Dermis microvascular lymphatic vessel endothelial cell (primary cell): ENCODE measurements at regions not wholly inside any gene's neighbourhood (a gene's known extent, or its start where the extent isn't known, plus 50 kb on each side); places are given as distances from the start of the nearest gene placed in this dataset.
A peak's percentile ranks its signal among the peaks of the same experiment; 100 is the strongest.

Experiments used
- DNase-seq, 2 donors: peaks; one replicate each; pipeline versions ENCODE4 v3.0.0 to v3.0.0-alpha.2; 2010; ENCODE audit warnings: low read depth in 2 of 2

DNA sequence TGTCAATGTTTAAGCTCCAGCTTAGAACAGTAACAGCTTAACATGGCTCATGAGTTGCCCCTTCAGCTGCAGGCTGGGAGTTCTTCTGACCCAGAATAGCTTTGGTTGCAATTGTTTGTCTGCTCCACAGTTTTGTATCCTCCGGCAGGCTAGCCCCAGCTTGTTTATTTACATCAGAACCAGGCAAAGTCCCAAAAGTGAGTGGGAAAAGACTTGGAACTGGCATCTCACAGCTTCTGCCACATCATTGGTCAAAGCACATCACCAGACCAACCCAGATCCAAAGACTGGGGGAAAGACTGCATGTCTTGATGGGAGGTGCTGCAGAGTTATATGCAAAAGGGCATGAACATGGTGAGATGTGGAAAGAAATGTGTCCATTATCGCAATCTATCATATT is 231.2 kb upstream of the CPEB2 start:
- no peak for DNase-seq

DNA sequence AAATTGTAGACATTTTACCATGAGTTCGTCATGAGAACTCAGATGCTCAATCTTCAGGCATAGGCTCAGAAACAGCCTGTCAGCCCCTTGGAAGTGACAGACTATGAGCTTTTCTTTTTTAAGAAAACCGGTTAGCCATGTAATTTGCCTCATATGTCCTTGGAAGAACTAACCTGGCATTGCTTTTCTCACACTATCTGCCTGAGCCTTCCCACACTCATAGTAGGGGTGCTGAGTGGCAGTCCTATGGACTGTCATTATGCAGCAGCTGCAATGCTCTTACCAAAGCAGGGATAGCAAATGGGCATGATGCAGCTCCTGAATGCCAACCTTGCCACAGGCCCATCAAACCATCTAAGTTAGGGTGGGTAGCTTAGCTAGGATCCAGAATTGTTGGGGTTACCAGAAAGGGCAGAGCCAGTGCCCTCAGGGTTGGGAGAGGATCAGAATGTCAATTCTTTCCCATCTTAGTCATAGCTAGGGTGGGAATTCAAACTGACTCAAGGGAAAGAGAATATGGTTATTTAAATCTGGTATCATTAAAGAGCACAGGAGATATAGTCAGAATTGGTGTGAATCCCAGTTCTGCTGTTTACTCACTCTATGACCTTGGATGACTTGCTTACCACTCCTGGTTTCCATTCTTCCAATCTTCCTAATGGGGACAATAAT is 230.6 kb upstream of the CPEB2 start:
- DNase-seq = no peak

DNA sequence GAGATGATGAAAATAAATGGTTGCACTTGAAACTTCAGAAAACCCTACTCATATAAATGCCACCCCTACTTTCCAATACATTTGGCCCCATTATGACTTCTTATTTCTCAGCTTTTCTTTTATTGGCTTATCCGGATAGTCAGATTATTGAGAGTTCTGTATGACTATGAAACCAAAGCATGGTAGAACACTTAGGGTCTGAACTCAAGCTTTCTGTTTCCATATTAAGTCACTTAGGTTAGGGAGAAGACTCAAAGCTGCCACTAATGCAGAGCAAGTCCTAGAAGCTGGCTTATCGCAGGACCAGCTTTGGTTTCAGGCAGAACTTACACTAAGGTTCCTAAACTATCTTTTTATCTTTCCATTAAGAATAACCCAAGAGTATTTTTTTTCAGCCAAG is 229.9 kb upstream of the CPEB2 start:
- no peak for DNase-seq

DNA sequence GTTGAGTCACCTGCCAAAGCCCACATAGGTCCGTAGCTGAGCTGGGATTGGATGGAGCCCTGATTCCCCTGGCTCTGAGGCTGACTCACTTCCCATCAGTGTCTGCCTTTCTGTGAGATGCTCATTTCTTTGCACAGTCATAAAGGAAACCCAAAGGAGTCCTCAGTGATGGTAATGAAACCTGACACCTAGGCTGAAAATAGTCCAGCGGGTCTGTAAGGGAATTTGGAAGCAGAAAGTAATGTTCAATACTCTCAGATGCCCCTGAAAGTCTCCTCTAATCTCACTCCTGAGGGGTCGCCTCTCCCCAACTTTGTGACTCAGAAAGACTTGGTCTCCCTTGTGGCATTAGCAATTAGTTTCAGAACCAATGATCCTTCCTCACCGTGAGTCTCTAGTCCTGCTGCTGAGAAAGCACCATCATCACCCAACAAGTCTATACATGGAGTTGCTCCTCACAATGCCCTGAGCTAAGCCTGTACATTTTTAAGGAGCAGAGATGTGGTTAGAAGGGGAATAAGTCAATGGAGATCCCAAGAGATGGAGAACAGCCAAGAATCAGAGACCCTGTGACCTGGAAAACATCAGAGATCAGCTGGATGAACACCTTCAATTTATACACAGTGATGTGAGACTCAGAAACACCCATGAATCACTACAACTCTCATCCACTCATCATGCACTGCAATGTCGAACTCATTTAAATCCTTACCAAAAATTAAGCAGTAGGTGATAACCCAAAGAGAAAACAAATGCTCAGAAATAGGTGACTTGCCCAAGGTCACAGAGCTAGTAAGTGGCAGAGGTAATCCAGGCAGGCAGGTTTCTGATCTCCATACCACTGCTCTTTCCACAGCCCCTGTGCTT is 219.0 kb upstream of the CPEB2 start:
- no peak for DNase-seq

DNA sequence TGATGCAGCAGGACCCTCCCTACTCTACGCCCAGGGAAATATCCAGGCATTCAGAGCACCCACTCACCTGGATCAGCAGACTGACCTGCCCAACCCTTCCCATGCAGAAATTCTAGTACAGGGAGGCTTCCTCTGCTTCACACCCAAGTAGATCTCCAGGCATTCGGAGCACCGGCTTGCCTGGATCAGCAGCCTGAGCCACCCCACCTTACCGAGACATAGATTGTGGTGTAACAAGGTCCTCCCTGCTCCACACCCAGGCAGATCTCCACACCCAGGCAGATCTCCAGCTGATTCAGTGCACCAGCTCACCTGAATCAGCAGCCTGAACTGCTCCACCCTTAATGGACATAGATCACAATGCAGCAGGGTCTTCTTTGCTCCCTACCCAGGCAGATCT is 215.1 kb upstream of the CPEB2 start:
- no peak for DNase-seq

DNA sequence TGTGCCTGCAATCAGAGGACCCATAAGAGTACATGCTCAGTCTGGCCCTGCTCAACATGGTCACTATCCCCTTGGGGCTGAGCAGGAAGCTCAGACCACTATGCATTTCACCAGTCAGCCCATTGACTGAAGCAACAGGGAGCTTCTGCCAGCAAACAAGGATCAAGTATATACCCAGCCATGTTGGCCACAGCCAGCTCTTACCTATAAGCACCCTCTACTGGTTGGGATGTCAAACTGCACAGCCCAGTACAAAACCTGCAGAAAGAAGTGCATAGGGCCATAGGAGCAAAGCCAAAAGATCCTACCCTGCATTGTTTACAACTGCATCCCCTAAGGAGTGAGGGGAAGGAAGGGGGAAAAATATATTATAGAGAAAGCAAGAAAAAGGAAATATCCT is 214.4 kb upstream of the CPEB2 start:
- peak in 1 of 2 donors; percentile 12 for DNase-seq

GRCh38 chr4:14790494-14790893 is 211.8 kb upstream of the CPEB2 start:
- DNase-seq = no peak

DNA sequence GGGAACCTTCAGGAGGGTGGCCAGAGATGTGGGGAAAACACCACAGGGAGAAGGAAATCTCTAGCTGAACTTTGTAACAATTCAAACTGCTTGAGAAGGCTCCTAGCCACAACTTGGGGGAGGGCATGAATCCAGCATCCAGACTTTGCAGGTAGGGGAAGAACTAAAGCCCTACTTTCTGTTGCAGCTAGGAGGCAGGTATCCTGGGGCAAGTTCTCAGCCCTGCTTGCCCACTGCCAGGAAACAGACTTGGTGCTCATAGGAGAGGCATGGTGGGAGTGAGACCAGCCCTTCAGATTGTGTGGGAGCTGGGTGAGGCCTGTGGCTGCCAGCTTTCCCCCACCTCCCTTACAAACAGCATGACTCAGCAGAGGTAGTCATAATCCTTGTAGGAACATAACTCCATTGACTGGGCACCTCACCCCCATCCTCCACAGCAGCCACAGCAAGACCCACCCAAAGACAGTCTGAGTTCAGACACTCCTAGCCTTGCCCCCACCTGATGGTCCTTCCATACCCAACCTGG is 209.5 kb upstream of the CPEB2 start:
- DNase-seq = no peak

- DNase-seq = no peak
Observed at GRCh38 chr4:14800977-14801376, 201.3 kb upstream of the CPEB2 start.

DNA sequence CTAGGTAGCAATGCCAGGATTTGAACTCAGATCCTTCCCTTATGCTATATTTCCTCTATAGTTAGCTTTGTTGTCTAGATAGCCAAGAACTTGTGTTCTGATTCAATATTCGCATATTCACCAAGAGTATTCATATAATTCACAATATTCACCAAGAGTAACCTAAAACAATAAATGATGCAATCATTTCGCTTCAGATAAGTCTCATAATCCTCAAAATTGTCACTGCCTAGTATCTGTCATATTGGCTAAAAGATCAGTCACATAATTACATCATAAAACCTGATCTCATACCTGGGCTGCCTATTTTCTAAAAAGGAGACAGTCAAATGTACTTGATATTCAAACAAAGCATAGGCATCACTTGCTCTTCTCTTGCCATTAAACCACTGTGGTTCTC is 199.7 kb upstream of the CPEB2 start:
- no peak for DNase-seq

DNA sequence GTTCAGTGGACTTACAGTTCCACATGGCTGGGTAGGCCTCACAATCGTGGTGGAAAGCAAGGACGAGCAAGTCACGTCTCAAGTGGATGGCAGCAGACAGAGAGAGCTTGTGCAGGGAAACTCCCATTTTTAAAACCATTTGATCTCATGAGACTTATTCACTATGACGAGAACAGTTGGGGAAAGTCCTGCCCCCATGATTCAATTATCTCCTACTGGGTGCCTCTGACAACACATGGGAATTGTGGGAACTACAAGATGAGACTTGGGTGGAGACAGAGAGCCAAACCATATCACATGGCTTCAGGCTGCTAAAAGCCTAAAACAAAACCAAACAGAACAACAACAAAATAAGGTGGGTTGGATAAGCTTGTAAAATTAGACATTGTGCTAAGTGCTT is 194.4 kb upstream of the CPEB2 start:
- DNase-seq = no peak

DNA sequence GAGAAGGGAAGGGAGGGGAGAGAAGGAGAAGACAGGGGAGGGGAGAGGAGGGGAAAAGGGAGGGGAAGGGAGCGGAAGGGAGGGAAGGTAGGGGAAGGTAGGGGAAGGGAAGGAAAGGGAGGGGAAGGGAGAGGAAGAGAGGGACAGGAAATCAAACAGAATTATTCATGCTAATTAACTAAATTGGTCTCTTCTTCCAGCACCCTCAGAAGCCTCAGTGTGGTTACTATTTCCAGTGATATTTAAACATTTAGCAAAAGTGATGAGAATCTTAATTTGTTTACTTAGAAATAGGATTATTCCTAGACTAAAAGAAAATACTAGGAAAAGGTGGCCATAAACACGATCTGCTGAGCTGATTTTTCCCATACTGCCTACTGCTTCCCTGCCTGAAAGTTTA is 193.1 kb upstream of the CPEB2 start:
- DNase-seq = no peak

DNA sequence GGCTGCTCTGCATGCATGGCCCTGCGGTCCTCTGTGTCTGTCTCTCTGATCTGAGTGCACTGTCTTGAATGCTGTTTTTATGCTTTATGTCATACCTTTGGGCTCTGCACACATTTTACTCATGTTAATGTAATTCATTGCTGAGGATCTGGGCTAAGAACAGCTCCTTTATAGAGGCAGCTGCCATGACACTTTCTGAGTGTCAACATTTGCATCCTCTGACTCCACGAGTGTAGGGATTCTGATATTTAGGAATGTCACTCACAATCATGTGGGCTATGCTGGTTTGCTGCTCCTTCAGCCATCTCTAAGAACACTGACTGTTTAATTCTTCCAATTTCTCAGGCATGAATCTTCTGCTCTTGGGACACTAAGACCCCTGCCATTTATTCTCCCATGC is 192.2 kb upstream of the CPEB2 start:
- no peak for DNase-seq

DNA sequence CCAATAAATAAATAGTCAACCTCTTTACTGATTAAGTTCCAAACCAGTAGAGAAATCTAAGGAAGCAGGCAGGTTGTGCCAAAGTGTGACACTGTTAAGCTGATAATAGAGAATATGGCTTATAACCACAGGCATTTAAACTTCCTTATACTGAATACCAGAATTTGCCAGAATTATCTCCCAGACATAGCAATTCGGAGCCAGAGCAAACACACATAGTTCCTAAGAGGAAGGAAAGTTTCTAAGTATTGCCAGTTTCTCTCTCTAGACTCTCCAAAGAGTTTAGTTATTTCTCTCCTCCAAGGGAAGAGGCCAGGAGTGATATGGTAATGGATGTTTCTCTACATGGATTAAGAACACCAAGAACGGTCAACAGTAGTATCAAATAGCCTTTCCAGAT is 191.7 kb upstream of the CPEB2 start:
- no peak for DNase-seq

GRCh38 chr4:14812101-14812500 is 190.2 kb upstream of the CPEB2 start:
- DNase-seq = no peak

DNA sequence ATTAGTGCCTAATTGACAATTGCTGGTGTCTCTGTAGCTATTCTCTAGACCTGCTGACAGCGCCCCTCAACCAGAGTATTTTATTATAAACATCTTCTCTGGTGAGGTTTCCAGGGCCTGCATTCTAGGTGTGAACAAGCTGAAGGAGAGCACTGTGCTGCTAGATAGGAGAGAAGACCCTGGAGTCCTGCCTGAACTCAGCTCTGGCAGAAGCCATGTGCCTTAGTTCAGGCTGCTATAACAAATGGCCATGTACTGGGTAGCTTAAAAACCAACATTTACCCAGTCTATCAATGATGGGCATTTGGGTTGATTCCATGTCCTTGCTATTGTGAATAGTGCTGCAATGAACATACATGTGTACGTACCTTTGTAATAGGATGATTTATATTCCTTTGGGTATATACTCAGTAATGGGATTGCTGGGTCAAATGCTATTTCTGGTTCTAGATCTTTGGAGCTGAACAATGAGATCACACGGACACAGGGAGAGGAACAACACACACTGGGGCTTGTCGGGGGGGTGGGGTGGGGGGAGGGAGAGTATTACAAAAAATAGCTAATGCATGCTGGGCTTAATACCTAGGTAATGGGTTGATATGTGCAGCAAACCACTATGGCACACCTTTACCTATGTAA is 185.5 kb upstream of the CPEB2 start:
- no peak for DNase-seq

- no peak for DNase-seq
Observed at GRCh38 chr4:14824189-14824588, 178.1 kb upstream of the CPEB2 start.

- no peak for DNase-seq
Observed at GRCh38 chr4:14827111-14827510, 175.2 kb upstream of the CPEB2 start.

GRCh38 chr4:14829795-14830194 is 172.5 kb upstream of the CPEB2 start:
- DNase-seq = no peak

DNA sequence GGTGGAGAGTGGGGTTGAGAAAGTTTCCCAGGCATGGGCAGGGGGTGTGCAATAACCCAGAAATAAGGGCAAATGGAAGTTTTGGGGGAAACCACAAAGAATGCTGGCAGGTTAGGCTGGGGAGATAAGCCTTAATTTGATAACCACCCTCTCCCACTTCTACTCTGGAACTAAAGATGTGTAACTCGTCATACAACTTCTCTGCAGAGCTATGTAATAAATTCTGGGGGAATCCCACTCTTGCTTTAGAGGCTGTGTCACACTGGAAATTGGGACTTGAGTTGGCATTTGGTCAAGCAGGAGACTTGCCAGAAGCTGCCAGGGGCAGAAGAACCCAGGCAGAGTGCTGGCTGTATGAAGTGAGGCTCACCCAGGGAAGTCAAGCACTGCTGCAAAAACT is 170.9 kb upstream of the CPEB2 start:
- no peak for DNase-seq

- no peak for DNase-seq
Observed at GRCh38 chr4:14833053-14833452, 169.2 kb upstream of the CPEB2 start.

GRCh38 chr4:14834382-14834781 is 167.9 kb upstream of the CPEB2 start:
- DNase-seq = no peak

- no peak for DNase-seq
Observed at GRCh38 chr4:14835288-14835687, 167.0 kb upstream of the CPEB2 start.
